HepG2 (cell line): ENCODE measurements at regions not wholly inside any gene's neighbourhood (a gene's known extent, or its start where the extent isn't known, plus 50 kb on each side); places are given as distances from the start of the nearest gene placed in this dataset.

Source experiments
- ATAC-seq: fragments of 200-7000 bp; cut with Tn5 transposase; 3 replicates; pipeline ENCODE4 v1.9.1; 2020; ENCODE audit warnings: mild to moderate bottlenecking, moderate library complexity
- BruUV-seq: library from RNA; stranded (reverse); fragments of 400-500 nt; replicated peaks from 2 replicates; lab custom pipeline; 2021; lab: Mats Ljungman, UMichigan
- CTCF ChIA-PET: fragments of 300-600 bp; formaldehyde crosslinking; extraction: SDS; loops from one replicate; lab custom pipeline; 2021; ENCODE audit warnings: low total read pairs, inconsistent platforms, low intra/inter-chr PET ratio; lab: Yijun Ruan, JAX
- POLR2A ChIA-PET: fragments of 350-600 bp; sonication (Branson Sonifier 250); formaldehyde crosslinking; loops from one replicate; lab custom pipeline; 2020; ENCODE audit warnings: antibody characterized with exemption, inconsistent platforms; lab: Yijun Ruan, JAX
- DNase-seq: peaks from one replicate; pipeline ENCODE4 v3.0.0-alpha.2; 2015; ENCODE audit warnings: low spot score
- FAIRE-seq: peaks from 3 replicates; lab custom pipeline; 2011; peaks lifted over from hg19 to GRCh38; lab: Jason Lieb, UNC
- H2AFZ ChIP-seq: one replicate; pipeline ENCODE4 v1.6.1; 2011; ENCODE audit warnings: low read length, inconsistent platforms
- H3K27ac ChIP-seq: fragments of 300-600 bp; 3 replicates; pipeline ENCODE4 v1.8.0; 2011; ENCODE audit warnings: mixed run types, mild to moderate bottlenecking, mixed read lengths, low read length, inconsistent platforms; ENCODE audit not compliant: insufficient read depth; ENCODE audit errors: extremely low read length
- H3K27me3 ChIP-seq, 2 experiments: fragments of 200-600 bp in 1 of 2; 2 replicates in 1 of 2; 3 replicates in 1 of 2; pipeline versions ENCODE4 v1.6.0 to v1.8.0; 2011; ENCODE audit warnings: low read length in 2 of 2, mild to moderate bottlenecking in 2 of 2, moderate library complexity in 2 of 2, inconsistent platforms in 1 of 2; ENCODE audit not compliant: insufficient read depth in 2 of 2, control insufficient read depth in 1 of 2
- H3K36me3 ChIP-seq, 2 experiments: fragments of 200-600 bp in 1 of 2; replicated peaks in 1 of 2; 2 replicates in 1 of 2; 3 replicates in 1 of 2; pipeline versions ENCODE4 v1.5.1 to v1.8.0; 2011; ENCODE audit warnings: low read length in 2 of 2, inconsistent platforms in 1 of 2; ENCODE audit not compliant: insufficient read depth in 2 of 2, control insufficient read depth in 1 of 2
- H3K4me1 ChIP-seq: 2 replicates; pipeline ENCODE4 v1.5.1; 2012; ENCODE audit warnings: low read length, inconsistent platforms; ENCODE audit not compliant: insufficient read depth
- H3K4me2 ChIP-seq: 2 replicates; pipeline ENCODE4 v1.6.0; 2011; ENCODE audit warnings: low read depth, low read length, inconsistent platforms
- H3K4me3 ChIP-seq, 3 experiments: fragments of 200-600 bp in 1 of 3; sonication (generic), shearing (Covaris generic) in 1 of 3; replicated peaks in 1 of 3; 2 replicates each; pipeline ENCODE4 v1.5.1; 2011 to 2016; ENCODE audit warnings: low read length in 3 of 3, inconsistent platforms in 2 of 3, low read depth in 2 of 3, mild to moderate bottlenecking in 2 of 3, control low read depth in 1 of 3, mixed read lengths in 1 of 3; ENCODE audit not compliant: insufficient read depth in 1 of 3
- H3K79me2 ChIP-seq: one replicate; pipeline ENCODE4 v1.6.1; 2011; ENCODE audit warnings: low read length, inconsistent platforms; ENCODE audit not compliant: insufficient read depth
- H3K9ac ChIP-seq: 2 replicates; pipeline ENCODE4 v1.6.0; 2011; ENCODE audit warnings: mild to moderate bottlenecking, low read depth, low read length, inconsistent platforms; ENCODE audit not compliant: insufficient read depth
- H3K9me3 ChIP-seq: 2 replicates; pipeline ENCODE4 v1.5.1; 2012; ENCODE audit warnings: mild to moderate bottlenecking, low read length
- H4K20me1 ChIP-seq: 2 replicates; pipeline ENCODE4 v1.6.0; 2011; ENCODE audit warnings: inconsistent platforms, mild to moderate bottlenecking, low read length, moderate library complexity; ENCODE audit not compliant: insufficient read depth
- MZF1 ChIP-seq: sonication (generic); formaldehyde crosslinking; IDR thresholded peaks from 2 replicates; pipeline ENCODE4 v1.8.1; 2023; ENCODE audit warnings: mild to moderate bottlenecking, missing genetic modification reagents, borderline replicate concordance
- PAWR ChIP-seq: sonication (generic); formaldehyde crosslinking; IDR thresholded peaks from 2 replicates; pipeline ENCODE4 v1.4.0; 2020; ENCODE audit warnings: missing genetic modification reagents, mild to moderate bottlenecking, borderline replicate concordance
- WGBS: methylation state at CpG from one replicate; pipeline ENCODE4 v1.1.6; 2017; ENCODE audit warnings: low lambda C conversion rate; 5-methylcytosine and 5-hydroxymethylcytosine counted together
- in situ Hi-C: cut with HindIII; loops from 2 replicates; pipeline ENCODE4 v1.10.0; 2017; ENCODE audit warnings: low pct_unique_long_range_greater_than_20kb; ENCODE audit not compliant: extremely low pct_ligation_motif_present
- intact Hi-C: fragments of 100-400 bp; cut with micrococcal nuclease; formaldehyde crosslinking; loops from one replicate; pipeline ENCODE4 v1.10.0; 2022; ENCODE audit not compliant: unreplicated experiment
- TF ChIP-seq, protein P1 (sequence below): sonication (generic); formaldehyde crosslinking; IDR thresholded peaks from 2 replicates; pipeline ENCODE4 v1.4.0; 2020; ENCODE audit warnings: missing genetic modification reagents, mild to moderate bottlenecking, borderline replicate concordance

DNA sequence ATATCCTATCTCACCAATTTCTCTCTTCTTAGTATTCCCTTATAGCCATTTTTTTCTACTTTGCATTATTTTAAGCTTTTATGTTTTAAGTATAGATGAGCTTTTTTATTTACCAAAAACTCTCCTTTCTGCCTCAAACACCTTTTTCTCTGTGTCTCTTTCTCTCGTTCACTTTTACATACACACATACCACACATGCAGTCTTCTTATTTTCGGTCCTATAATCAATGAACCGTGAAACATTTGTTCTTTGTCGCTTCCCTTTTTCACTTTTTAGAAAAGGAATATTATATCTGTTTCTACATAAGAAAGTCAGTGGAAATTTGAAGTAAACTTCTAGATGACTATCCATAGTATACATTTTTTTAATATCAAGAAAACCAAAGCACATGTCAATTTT lies 183.2 kb downstream of the MRPL39 start:
- H3K9me3 ChIP-seq = peaks cover 60% of the 10 kb centered on the region
- FAIRE-seq (no peak), DNase-seq (no peak), ATAC-seq (no peak)
- H3K9ac ChIP-seq = no peak overlapping the region
- no TSS peak for BruUV-seq
- no peaks in the 10 kb centered on the region for H3K36me3 ChIP-seq
- no peak overlapping the region for H3K27ac ChIP-seq
- H3K4me2 ChIP-seq = no peak overlapping the region
- H2AFZ ChIP-seq = no peak overlapping the region
- no peaks in the 10 kb centered on the region for H3K79me2 ChIP-seq
- under 1% methylated on average over 4 of the region's 4 CpGs for WGBS
- no peak overlapping the region for H3K4me3 ChIP-seq
- ChIA-PET CTCF (no interaction called here), POLR2A (no interaction called here)
- TF ChIP-seq MZF1 (CRISPR knock-in tag) = no peak
- TF ChIP-seq, protein P1, sequence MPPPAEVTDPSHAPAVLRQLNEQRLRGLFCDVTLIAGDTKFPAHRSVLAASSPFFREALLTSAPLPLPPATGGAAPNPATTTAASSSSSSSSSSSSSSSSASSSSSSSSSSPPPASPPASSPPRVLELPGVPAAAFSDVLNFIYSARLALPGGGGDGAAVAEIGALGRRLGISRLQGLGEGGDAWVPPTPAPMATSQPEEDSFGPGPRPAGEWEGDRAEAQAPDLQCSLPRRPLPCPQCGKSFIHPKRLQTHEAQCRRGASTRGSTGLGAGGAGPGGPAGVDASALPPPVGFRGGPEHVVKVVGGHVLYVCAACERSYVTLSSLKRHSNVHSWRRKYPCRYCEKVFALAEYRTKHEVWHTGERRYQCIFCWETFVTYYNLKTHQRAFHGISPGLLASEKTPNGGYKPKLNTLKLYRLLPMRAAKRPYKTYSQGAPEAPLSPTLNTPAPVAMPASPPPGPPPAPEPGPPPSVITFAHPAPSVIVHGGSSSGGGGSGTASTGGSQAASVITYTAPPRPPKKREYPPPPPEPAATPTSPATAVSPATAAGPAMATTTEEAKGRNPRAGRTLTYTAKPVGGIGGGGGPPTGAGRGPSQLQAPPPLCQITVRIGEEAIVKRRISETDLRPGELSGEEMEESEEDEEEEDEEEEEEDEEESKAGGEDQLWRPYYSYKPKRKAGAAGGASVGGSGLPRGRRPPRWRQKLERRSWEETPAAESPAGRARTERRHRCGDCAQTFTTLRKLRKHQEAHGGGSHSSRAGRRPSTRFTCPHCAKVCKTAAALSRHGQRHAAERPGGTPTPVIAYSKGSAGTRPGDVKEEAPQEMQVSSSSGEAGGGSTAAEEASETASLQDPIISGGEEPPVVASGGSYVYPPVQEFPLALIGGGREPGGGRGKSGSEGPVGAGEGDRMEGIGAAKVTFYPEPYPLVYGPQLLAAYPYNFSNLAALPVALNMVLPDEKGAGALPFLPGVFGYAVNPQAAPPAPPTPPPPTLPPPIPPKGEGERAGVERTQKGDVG (CRISPR knock-in tag) = no peak
- TF ChIP-seq PAWR = no peak
- H3K4me1 ChIP-seq = no peaks in the 10 kb centered on the region
- H3K27me3 ChIP-seq = no peaks in the 10 kb centered on the region; a peak in 1 of 5 replicates
- intact Hi-C loops = no loop called here
- in situ Hi-C loops = no loop called here
- H4K20me1 ChIP-seq = no peaks in the 10 kb centered on the region
